Endometrium (tissue), 2 donors: ENCODE measurements at regions not wholly inside any gene's neighbourhood (a gene's known extent, or its start where the extent isn't known, plus 50 kb on each side); places are given as distances from the start of the nearest gene placed in this dataset.
"Not testable (repeated sequence)": the region's sequence is repeated elsewhere in the genome, so short reads cannot be mapped to it uniquely, and the experiment has no call there.

Source experiments
- FAIRE-seq: peaks from 2 replicates; lab custom pipeline; 2012; peaks lifted over from hg19 to GRCh38; lab: Jason Lieb, UNC
- donor health status: control.
- donor health status: control.

- no peak for FAIRE-seq
Observed at GRCh38 chr7:152905949-152906348, 146.4 kb downstream of the ACTR3B start.

GRCh38 chr7:152907042-152907761 is 147.7 kb downstream of the ACTR3B start:
- no peak for FAIRE-seq

GRCh38 chr7:152909280-152909679 is 149.7 kb downstream of the ACTR3B start:
- FAIRE-seq = no peak

GRCh38 chr7:152909683-152910544 is 150.4 kb downstream of the ACTR3B start:
- FAIRE-seq = no peak

GRCh38 chr7:152910545-152911225 is 151.1 kb downstream of the ACTR3B start:
- no peak for FAIRE-seq

GRCh38 chr7:152911226-152911560 is 151.6 kb downstream of the ACTR3B start:
- FAIRE-seq = no peak

- FAIRE-seq = no peak
Observed at GRCh38 chr7:152911922-152912321, 152.4 kb downstream of the ACTR3B start.

GRCh38 chr7:152912511-152912910 is 153.0 kb downstream of the ACTR3B start:
- FAIRE-seq = no peak

- FAIRE-seq = no peak
Observed at GRCh38 chr7:152913492-152913891, 153.9 kb downstream of the ACTR3B start.

GRCh38 chr7:152914014-152914844 is 154.7 kb downstream of the ACTR3B start:
- FAIRE-seq = no peak

- not testable (repeated sequence) for FAIRE-seq
Observed at GRCh38 chr7:152914845-152915102, 155.2 kb downstream of the ACTR3B start.

- FAIRE-seq = no peak
Observed at GRCh38 chr7:152922318-152923081, 162.9 kb downstream of the ACTR3B start.

GRCh38 chr7:152923711-152924110 is 164.2 kb downstream of the ACTR3B start:
- FAIRE-seq = no peak

GRCh38 chr7:152924238-152924637 is 164.7 kb downstream of the ACTR3B start:
- no peak for FAIRE-seq

- no peak for FAIRE-seq
Observed at GRCh38 chr7:152924826-152925411, 165.4 kb downstream of the ACTR3B start.

- no peak for FAIRE-seq
Observed at GRCh38 chr7:152925412-152926147, 166.0 kb downstream of the ACTR3B start.

- no peak for FAIRE-seq
Observed at GRCh38 chr7:152931633-152932032, 172.1 kb downstream of the ACTR3B start.

GRCh38 chr7:152937282-152937681 is 177.7 kb downstream of the ACTR3B start:
- FAIRE-seq = no peak

- FAIRE-seq = not testable (repeated sequence)
Observed at GRCh38 chr7:152946616-152947015, 187.1 kb downstream of the ACTR3B start.

GRCh38 chr7:152947686-152948085 is 188.1 kb downstream of the ACTR3B start:
- FAIRE-seq = no peak
